ENCODE measurements at regions not wholly inside any gene's neighbourhood (a gene's known extent, or its start where the extent isn't known, plus 50 kb on each side); places are given as distances from the start of the nearest gene placed in this dataset.
"Not testable (repeated sequence)": the region's sequence is repeated elsewhere in the genome, so short reads cannot be mapped to it uniquely, and the experiment has no call there.

GRCh38 chr4:45207864-45208331, 481.5 kb upstream of the GNPDA2 start:
- H4K20me1 ChIP-seq (ENCODE audit: insufficient read depth, low read length); H3K27me3 ChIP-seq (ENCODE audit: control insufficient read depth in 1 of 2, insufficient read depth in 2 of 2, low read length in 2 of 2); CTCF ChIA-PET (ENCODE audit: low intra/inter-chr PET ratio, low total read pairs); H3K79me2 ChIP-seq (ENCODE audit: insufficient read depth, low read length); in situ Hi-C loops (cut with HindIII; ENCODE audit: extremely low pct_ligation_motif_present, low pct_unique_long_range_greater_than_20kb); POLR2A ChIA-PET; H2AFZ ChIP-seq (ENCODE audit: low read length); FAIRE-seq; H3K36me3 ChIP-seq (replicated peaks in 1 of 2; ENCODE audit: control insufficient read depth in 1 of 2, insufficient read depth in 2 of 2, low read length in 2 of 2); H3K4me2 ChIP-seq (ENCODE audit: low read depth, low read length); H3K4me3 ChIP-seq (replicated peaks in 1 of 3; ENCODE audit: insufficient read depth in 1 of 3, low read depth in 2 of 3, low read length in 3 of 3); H3K4me1 ChIP-seq (ENCODE audit: insufficient read depth, low read length); intact Hi-C loops (cut with micrococcal nuclease; ENCODE audit: unreplicated experiment); H3K27ac ChIP-seq (ENCODE audit: extremely low read length, insufficient read depth, low read length); ATAC-seq; BruUV-seq (replicated peaks); DNase-seq (ENCODE audit: low spot score); H3K9ac ChIP-seq (ENCODE audit: insufficient read depth, low read depth, low read length): not testable (repeated sequence)
- 87% methylated on average over 3 of the region's 27 CpGs for WGBS (ENCODE audit: low lambda C conversion rate)
- peaks cover 31% of the 10 kb centered on the region for H3K9me3 ChIP-seq (ENCODE audit: low read length)

GRCh38 chr4:45207241-45207863, 481.0 kb upstream of the GNPDA2 start:
- POLR2A ChIA-PET; in situ Hi-C loops (cut with HindIII; ENCODE audit: extremely low pct_ligation_motif_present, low pct_unique_long_range_greater_than_20kb); H3K9ac ChIP-seq (ENCODE audit: insufficient read depth, low read depth, low read length); CTCF ChIA-PET (ENCODE audit: low intra/inter-chr PET ratio, low total read pairs); H3K27me3 ChIP-seq (ENCODE audit: control insufficient read depth in 1 of 2, insufficient read depth in 2 of 2, low read length in 2 of 2); H3K36me3 ChIP-seq (replicated peaks in 1 of 2; ENCODE audit: control insufficient read depth in 1 of 2, insufficient read depth in 2 of 2, low read length in 2 of 2); H3K4me3 ChIP-seq (replicated peaks in 1 of 3; ENCODE audit: insufficient read depth in 1 of 3, low read depth in 2 of 3, low read length in 3 of 3); H3K4me2 ChIP-seq (ENCODE audit: low read depth, low read length); H2AFZ ChIP-seq (ENCODE audit: low read length); DNase-seq (ENCODE audit: low spot score); ATAC-seq; H3K4me1 ChIP-seq (ENCODE audit: insufficient read depth, low read length); BruUV-seq (replicated peaks); H3K79me2 ChIP-seq (ENCODE audit: insufficient read depth, low read length); FAIRE-seq; H4K20me1 ChIP-seq (ENCODE audit: insufficient read depth, low read length); H3K27ac ChIP-seq (ENCODE audit: extremely low read length, insufficient read depth, low read length); intact Hi-C loops (cut with micrococcal nuclease; ENCODE audit: unreplicated experiment): not testable (repeated sequence)
- peaks cover 31% of the 10 kb centered on the region for H3K9me3 ChIP-seq (ENCODE audit: low read length)
- no CpG with 5 or more reads among the region's 30 CpGs for WGBS (ENCODE audit: low lambda C conversion rate)

- 0% methylated on average over 1 of the region's 1 CpG for WGBS (ENCODE audit: low lambda C conversion rate)
- BruUV-seq (replicated peaks), result no TSS peak
- intact Hi-C loops (cut with micrococcal nuclease; ENCODE audit: unreplicated experiment) (no loop called here), in situ Hi-C loops (cut with HindIII; ENCODE audit: extremely low pct_ligation_motif_present, low pct_unique_long_range_greater_than_20kb) (no loop called here)
- CTCF ChIA-PET (ENCODE audit: low intra/inter-chr PET ratio, low total read pairs), result no interaction called here
- Histone ChIP-seq H4K20me1 (ENCODE audit: insufficient read depth, low read length) (no peaks in the 10 kb centered on the region), H3K4me1 (ENCODE audit: insufficient read depth, low read length) (no peaks in the 10 kb centered on the region), H3K79me2 (ENCODE audit: insufficient read depth, low read length) (no peaks in the 10 kb centered on the region), H2AFZ (ENCODE audit: low read length) (no peak overlapping the region), H3K27ac (ENCODE audit: extremely low read length, insufficient read depth, low read length) (no peak overlapping the region), H3K27me3 (ENCODE audit: control insufficient read depth in 1 of 2, insufficient read depth in 2 of 2, low read length in 2 of 2) (no peaks in the 10 kb centered on the region), H3K36me3 (replicated peaks in 1 of 2; ENCODE audit: control insufficient read depth in 1 of 2, insufficient read depth in 2 of 2, low read length in 2 of 2) (no peaks in the 10 kb centered on the region), H3K9ac (ENCODE audit: insufficient read depth, low read depth, low read length) (no peak overlapping the region), H3K9me3 (ENCODE audit: low read length) (peaks cover 20% of the 10 kb centered on the region), H3K4me2 (ENCODE audit: low read depth, low read length) (no peak overlapping the region), H3K4me3 (replicated peaks in 1 of 3; ENCODE audit: insufficient read depth in 1 of 3, low read depth in 2 of 3, low read length in 3 of 3) (no peak overlapping the region)
- POLR2A ChIA-PET, result no interaction called here
- no peak for DNase-seq (ENCODE audit: low spot score)
- no peak for FAIRE-seq
- no peak for ATAC-seq
- TF ChIP-seq ETV5 (CRISPR knock-in tag; IDR thresholded peaks at IDR 0.05; ENCODE audit: borderline replicate concordance) (no peak), ZNF318 (CRISPR knock-in tag; IDR thresholded peaks at IDR 0.05) (no peak), SMAD3 (CRISPR knock-in tag; IDR thresholded peaks at IDR 0.05) (no peak)
These were observed 473.4 kb upstream of the GNPDA2 start for GRCh38 chr4:45199736-45200135.

All from HepG2 (cell line).